T-helper 2 cell treated with Interferon-gamma antibody and Interleukin-4, amounts not matched to agents 100 ng/mL and 5 ng/mL, for 36 hours (primary cell): ENCODE measurements at regions not wholly inside any gene's neighbourhood (a gene's known extent, or its start where the extent isn't known, plus 50 kb on each side); places are given as distances from the start of the nearest gene placed in this dataset.

ENCODE experiments used
- intact Hi-C: fragments of 100-400 bp; cut with micrococcal nuclease; formaldehyde crosslinking; loops from one replicate; pipeline ENCODE4 v1.15.1; 2023

DNA sequence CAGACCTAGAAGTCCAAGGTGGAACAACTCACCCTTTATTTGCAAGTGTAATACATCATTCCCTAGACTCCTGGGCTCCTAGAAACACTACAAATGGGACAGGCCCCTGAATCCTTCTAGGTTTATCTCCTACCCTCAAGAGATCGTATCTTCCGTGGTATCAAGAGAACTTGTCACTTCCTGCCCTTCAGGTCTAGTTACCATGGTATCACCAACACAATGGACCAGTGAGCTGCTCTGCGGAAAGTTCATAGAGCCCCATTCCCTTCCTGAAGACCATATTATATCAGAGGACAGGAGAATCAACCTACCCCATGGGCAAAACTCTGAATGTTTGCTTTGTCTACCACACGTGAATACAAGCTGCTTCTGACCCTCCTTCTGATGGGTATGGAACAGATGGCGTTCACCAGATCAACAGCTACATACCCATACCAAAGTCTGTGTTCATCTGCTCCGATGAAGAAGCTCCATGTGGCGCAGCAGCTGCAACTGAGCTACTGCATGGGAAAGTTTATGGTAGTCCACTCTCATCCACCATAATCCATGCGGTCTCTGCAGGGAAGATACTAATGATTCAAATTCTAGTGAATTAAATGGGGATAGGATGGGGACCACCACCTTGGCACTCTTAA lies 84.6 kb upstream of the KLF13 start:
- intact Hi-C loops = loop anchor here (1.0 to 2.0 kb wide), 3 partner anchors 24 to 84 kb away; partner anchors contain the start of gene KLF13

DNA sequence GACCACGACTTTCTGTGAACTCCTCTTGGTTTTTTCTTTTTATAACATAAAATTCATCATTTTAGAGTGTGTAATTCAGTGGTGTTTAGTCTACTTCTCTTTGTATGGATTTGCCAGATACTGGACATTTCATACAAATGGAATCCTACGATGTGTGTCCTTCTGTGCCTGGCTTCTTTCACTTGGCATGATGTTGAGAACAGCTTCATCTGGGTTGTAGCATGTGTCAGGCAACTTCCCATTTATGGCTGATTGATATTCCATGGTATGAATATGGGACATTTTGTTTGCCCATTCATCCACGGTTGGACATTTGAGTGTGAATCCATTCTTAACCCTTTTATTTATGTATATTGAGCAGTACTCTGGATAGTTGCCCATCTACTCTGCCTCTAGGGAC lies 82.7 kb upstream of the KLF13 start:
- intact Hi-C loops = loop anchor here (2.0 kb wide), 1 partner anchor 27 kb away; no protein-coding TSS in a partner anchor

DNA sequence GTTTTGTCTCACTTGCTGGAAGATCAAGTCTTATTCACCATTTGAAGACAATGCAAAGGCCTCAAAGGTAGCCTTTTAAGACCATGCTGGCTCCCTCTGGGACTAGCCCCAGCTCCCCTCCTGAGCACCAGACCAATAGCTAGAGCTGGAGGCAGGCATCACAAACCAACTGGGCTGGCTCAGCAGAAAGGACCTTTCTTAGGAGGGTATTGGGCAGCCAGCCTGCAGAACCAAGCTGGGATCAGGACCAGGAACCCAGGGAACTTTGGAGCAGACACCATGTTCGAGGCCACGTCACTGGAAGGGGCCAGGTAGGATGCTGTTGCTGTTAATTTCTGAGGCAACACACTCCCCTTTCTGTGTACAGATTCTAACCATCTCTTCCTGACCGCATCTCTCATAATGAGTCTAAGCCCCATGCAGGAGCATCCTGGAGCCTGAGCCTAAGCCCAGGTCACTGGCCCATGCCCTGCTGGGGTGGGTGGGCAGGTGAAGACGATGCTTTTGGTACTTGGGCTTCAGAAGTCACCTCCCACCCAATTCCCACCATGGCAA lies 81.4 kb upstream of the KLF13 start:
- intact Hi-C loops = no loop called here

DNA sequence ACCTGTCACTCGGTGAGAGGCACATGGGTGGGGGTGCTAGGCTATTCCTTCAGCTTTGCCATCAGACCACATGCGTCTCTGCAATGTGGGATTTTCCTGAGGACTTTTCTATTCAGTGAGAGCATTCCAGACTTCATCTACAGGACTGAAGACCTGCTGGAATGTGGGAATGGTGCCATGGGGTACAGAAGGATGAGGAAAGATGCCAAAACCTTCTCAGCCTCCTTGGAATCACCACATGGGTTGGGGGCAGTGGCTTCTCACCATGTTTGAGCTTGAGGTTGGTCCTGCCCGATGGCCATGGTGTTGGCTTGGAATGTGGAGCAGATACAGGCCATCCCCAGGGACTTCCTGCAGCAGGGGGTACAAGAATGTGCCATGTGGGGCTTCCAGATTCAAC lies 80.9 kb upstream of the KLF13 start:
- intact Hi-C loops = no loop called here

DNA sequence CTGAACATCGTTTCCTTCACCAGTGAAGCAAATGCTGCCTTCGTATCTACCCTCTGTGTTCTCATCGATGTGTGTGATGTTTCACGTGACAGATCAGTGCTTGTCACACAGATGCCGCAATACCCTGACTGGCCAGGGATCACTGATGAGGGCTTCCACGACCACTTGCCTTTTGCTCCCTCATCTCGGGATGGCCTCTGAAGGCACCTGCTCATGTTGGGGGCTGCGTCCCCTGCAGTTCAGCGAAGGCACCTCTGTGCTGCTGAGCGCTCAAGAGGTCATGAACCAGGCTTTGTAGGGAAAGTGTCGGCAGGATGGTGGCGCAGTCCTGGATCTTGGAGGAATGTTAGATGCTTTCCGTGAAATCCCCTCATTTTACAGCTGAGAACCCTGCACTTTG lies 79.2 kb upstream of the KLF13 start:
- intact Hi-C loops = no loop called here

DNA sequence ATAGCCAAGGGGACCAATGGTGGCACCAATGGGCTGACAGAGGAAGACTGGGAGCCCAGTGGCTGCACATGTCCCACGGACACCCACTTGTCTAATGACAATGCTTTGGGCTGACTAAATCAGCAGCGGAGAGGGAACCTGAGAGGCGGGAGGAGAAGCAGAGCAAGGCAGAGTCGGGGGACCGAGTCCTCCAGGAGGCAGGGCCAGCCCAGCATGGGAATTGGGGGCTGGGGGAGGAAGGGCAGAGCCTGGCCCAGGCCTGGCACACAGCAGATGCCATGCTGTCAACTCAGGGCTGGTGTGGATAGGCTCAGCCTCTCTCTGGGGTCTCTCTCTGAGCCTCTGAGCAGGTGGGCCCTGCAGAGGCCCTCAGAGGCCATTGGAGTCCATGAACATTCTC lies 78.4 kb upstream of the KLF13 start:
- intact Hi-C loops = no loop called here

DNA sequence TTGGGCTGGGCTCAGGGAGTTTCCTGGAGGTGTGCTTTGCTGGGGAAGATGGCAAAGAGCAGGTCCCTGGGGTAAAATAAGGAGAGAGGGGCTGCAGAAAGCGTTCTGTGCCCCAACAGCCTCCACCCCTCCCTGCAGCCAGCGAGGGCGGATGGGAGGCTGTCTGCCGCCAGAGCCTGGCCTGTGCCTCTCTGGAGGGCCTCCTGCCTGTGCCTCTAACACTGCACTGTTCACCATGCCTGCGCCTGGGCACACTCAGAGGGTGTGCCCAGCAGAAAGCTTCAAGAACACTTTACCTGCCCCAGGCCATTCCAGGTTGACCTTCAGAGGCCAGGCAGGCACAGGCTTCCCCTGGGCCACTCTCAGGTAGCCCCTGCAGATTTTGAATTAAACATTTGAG lies 77.7 kb upstream of the KLF13 start:
- intact Hi-C loops = no loop called here

DNA sequence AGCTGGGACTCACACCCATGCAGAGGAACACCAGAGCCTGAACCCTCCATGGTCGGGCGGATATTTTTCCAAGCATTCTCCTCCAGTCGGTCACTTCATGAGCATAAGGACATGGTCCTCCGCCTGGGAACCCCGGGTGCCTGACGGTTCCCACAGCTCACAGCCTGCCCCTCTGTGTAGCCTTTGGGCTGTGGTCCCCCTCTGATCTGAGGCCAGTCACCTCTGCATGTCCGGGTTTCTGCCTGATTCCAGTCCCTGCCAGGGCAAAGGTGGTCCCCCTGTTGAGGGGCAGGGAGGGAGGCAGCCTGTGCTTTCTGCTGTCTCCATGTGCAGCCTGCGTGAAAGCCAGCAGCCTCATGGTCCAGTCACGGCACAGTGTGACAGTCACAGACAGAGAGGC lies 76.6 kb upstream of the KLF13 start:
- intact Hi-C loops = no loop called here

DNA sequence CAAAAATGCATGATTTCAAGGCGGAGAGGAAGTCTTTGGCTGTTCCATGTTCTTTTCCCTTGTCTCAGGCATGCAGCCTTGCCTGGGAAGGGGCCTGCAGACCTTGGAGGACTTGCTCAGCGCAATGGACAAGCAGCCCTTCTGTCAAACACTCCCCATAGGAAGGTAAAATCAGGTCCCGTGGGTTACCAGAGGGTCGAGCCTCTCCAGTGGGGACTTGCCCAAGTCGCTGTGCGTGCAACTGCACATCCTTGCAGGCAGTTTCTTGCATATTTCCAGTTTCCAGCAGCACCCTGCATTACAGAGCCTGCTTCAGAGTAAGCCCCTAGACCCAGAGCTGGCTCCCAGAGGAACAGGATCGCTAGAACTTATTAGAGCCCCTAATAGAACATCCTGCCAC lies 75.5 kb upstream of the KLF13 start:
- intact Hi-C loops = no loop called here

DNA sequence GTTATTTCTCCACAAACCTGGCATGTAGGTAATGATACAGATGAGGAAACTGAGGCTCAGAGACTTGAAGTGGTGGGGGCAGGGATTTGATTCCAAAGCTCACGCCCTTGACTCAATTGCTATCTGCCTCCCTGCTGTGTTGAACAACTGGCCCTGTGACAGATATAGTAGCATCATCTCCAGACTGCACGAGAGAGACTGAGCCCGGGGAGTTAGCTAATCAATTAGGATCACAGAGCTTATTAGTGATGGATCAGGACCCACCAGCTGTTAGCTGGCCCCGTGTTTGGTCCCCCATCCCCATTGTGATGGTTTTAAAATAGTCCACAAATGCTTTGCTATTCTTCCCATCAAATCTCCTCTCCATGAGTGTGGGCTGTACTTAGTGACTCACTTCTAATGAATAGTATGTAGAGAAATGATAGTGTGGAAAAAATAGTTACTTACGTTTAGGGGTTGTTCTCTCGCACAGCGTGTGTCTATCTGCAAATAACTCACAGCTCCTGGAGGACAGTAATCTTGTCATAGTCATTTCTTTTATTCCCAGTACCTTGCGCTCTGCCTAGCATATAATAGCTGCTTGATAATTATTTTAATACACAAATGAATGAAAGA lies 74.4 kb upstream of the KLF13 start:
- intact Hi-C loops = no loop called here

DNA sequence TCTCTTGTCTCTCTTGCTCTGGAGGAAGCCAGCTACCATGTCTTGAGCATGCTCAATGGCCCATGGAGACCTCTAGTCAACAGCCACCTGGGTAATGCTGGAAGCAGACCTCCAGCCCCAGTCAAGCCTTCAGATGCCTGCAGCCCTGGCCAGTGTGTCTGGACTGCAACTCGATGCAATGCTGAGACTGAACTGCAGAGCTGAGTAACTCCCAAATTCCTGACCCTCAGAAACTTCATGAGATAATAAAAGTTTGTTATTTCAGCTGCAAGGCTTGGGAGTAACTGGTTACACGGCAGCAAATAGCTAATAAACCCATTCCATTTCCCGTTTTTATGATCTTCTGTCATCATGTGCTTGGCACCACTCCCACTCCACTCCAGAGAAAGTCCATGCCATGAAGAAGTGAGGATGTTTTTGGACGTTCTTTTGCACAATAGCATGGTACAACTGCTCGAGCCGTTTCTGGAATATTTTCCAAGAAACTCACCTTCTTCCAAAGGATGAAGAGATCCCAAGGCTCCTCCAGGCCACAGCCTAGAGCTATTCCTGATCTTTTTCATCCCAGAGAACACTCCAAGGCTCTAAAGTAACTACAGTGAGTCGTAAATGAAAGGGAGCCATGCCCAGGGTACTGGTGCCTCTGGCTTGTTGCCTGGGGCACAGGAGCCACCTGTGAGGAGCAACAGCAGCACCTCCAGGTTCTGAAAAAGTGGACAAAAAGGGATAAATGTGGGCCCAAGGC lies 72.0 kb upstream of the KLF13 start:
- intact Hi-C loops = no loop called here

DNA sequence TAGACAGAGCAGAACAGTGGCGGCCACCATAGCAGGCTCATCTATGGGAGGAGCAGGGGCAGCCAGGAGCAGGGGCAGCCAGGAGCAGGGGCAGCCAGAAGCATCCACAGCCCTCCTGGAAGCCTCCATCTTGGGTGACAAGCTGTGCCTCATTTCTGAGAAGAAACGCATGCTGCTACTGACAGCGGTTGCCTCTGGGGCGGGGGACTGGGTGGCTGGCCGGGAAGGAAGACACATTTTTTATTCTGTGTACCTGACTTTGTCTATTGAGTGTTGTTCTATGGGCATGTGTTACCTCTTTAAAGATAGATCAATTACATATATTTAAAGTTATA lies 71.5 kb upstream of the KLF13 start:
- intact Hi-C loops = no loop called here

DNA sequence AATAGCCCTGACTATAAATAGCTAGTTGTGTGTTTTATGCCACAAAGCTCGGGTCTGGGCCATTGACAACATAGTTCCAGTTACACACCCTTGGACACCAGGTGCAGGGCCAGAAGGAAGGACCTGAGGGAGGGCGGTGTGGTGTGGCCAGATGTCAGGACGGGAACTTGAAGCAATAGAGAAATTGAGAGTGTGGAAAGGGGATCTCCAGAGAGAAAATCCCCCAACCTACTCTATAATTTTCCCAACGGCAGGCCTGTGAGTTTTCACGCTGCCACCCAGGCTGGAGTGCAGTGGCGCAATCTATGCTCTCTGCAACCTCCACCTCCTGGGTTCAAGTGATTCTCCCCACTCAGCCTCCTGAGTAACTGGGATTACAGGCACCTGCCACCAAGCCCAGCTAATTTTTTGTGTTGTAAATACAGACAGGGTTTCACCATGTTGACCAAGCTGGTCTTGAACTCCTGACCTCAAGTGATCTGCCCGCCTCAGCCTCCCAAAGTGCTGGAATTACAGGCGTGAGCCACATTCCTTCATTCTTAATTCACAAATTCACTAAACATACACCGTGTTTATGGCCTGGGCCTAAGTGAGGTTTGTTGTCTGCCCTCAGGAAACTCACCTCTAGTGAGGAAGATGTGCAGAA lies 70.8 kb upstream of the KLF13 start:
- intact Hi-C loops = no loop called here

DNA sequence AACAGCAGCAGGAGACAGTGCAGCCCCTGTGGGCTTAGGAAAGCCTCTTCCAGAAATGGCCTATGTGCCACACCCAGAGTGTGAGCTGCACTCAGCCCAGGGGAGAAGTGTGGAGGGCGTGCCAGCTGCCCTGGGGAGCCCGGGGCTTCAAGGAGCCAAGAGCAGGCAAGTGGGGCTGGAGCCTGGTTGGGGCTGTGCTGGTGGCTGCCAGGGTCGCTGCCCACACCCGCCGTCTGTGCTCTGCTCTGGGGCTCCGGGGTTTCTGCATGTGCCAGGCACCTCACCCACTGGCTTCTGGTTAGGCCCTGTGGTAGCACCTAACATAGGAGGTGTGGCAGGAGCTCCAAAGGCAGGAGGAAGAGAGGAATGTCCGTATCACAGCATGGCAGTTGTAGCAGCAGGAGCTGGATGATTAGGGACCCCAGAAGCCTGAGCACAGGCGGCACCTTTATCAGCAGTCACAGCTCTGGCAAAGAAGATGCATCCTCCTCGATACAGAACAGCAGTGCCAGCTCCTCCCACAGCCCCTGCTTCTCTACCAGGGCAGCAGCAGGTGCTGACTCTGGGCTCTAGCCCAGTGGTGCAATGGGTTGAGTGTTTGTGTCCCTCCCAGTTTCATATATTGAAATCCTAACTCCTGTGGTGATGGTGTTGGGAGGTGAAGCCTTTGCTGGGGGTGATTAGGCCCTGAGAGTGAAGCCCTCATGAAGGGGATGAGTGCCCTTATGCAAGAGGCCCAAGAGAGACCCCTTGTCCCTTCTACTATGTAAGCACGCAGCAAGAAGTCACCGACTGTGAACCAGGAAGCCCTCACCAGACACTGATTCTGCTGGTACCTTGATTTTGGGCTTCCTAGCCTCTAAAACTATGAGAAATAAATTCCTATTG lies 70.0 kb upstream of the KLF13 start:
- intact Hi-C loops = no loop called here

DNA sequence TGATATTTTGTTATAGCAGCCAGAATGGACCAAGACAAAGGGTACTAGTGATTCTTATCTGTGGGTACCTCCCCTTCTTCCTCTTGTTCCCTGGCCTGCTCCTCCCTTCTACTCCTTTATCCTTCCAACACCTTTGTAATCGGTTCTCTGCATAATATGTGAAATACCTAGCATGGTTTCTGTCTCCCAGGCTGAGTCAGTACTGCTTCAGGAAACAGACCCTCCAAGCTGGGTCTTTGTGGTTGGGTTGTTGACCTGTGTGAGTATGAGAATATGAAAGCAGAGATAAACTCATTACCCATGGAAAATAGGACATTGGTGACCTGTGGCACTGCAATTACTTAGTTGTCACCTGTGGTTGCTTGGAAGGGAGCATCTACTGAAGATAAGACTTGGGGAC lies 69.3 kb upstream of the KLF13 start:
- intact Hi-C loops = no loop called here

DNA sequence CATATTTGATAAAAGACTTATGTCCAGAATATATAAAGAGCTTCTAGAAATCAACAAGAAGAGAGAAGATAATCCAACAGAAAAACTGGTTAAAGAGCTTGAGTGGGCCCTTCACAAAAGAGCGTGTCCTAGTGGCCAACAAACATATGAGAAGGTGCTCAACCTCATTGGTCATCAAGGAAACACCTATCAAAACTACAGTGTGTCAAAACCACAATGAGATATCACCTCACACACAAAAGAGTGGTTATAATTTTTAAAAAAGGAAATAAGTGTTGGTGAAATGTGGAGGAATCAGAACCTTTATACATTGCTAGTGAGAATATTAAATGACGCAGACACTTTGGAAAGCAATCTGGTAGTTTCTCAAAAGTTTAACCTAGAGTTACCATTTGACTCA lies 68.4 kb upstream of the KLF13 start:
- intact Hi-C loops = no loop called here

DNA sequence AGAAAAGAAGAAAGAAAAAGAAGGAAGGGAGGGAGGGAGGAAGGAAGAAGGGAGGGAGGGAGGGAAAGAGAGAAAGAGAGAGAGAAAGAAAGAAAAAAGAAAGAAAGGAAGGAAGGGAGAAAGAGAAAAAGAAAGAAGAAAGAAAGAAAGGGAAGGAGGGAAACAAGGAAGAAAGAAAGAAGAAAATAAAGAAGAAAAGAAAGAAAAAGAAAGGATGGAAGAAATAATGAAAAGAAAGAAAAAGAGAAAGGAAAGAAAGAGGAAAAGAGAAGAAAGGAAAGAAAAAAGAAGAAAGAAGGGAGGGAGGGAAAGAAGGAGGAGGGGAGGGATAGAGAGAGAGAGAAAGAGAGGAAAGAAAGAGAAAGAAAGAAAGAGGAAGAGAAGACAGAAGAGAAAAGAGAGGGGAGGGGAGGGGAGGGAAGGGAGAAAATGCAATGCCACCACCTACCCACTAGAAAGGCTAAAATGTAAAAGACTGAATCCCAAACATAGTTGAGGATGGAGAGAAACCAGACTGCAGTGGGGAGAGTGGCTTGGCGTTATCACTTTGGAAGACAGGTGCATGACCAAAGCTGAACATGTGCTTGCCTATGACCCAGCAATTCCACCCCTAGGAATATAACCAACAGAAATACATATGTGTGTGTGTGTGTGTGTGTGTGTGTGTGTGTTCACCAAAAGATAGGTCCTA lies 66.9 kb upstream of the KLF13 start:
- intact Hi-C loops = no loop called here

DNA sequence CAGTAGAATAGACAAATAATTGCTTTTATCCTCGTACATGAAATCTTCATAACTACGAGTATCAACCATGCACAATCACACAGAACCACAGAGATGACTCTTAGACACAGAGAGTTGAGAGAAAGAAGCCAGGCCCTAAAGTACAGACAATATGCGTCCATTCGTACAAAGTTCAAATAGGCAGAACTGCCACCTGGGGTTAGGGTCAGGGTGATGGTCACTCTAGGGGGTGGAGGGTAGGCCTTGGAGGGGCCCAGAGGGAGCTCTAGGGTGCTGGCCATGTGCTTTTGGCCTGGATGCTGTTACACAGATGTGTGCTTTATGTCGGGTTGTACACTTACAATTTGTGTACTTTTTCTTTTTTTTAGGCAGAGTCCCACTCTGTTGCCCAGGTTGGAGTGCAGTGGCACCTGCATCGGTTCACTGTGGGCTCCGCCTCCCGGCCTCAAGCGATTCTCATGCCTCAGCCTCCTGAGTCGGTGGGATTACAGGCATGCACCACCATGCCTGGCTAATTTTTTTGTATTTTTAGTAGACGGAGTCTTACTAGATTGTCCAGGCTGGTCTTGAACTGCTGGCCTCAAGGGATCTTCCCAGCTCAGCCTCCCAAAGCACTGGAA lies 65.9 kb upstream of the KLF13 start:
- intact Hi-C loops = no loop called here

DNA sequence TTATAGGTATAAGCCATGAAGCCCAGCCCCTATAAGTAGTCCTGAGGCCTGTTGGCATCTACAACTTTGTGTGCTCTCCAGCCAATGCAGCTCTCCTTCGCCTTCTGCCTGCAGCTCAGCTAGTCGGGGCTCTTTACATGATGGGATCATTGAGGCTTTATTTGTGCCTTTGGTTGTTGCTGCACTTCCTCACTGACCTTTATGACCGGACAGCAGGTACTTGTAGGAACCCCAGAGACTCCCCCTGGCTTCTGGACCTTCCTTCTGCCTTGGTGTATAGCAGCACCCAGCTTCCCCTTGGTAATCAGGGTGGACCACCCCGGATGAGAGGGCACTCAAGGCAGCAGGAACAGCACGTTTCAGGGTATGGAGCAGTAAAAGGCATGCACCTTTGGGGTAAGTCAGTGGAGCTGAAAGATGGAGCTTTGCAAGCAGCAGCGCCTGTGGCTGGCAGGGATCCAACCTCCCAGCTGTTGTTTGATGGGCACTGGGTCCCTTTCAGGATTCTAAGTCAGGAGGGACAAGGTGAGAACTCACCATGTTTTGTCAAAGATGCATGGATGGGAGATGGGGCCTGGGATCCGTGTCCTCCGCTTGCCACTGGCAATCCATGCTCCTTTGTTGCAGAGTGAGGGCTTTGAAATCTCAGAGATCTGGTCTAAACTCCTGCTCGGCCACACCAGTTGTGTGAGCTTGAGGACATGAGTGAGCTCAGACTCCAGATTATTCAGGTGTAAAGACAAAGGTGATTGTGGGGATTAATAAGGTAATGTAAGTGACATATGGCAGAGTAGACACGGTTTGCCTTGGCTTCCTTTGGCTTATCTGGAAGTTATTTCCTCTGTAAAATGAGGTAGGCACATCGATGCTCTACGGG lies 65.1 kb upstream of the KLF13 start:
- intact Hi-C loops = no loop called here
